ENCODE measurements at regions not wholly inside any gene's neighbourhood (a gene's known extent, or its start where the extent isn't known, plus 50 kb on each side); places are given as distances from the start of the nearest gene placed in this dataset.

DNA sequence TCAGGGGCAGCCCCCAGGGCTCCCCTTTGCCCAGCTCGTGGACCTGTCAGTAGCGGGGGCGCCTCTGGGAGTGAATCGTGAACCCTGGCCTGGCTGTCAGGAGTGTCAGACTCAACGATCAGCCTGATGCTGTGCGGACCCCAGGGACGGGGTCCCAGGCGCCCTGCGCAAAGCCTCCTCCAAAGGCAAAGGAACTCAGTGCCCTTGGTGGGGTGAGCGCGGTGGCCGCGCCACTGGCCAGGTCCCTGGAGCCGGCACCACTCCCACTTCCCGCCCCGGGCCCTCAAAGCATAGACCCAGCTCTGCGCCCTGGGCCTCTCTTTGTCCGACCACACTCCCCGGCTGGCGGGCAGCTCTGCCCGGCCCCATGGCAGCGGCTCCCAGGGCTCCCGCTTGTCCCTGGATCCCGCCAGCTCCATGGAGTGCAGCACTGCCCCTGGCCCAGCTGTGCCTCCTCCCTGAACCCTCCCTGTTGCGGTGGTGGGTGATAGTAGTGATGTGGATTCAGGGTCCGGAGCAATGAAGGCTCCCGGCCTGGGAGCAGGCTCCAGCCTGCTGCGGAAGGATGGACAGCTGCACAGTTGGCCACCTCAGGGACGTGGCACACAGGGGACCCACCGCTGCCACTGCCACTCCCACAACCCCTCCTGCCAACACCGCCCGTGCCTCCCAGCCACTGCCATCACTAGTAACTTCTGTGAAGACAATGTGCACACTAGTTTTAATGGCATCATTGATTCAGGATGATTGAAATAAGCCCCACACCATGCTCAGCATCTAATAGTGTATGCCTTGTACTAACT lies 263.8 kb downstream of the ZBBX start:
- Histone ChIP-seq H3K4me1 (replicated peaks in 1 of 2; ENCODE audit: control insufficient read depth in 2 of 2, insufficient read depth in 2 of 2, low read length in 2 of 2) (no peaks in the 10 kb centered on the region), H2AFZ (ENCODE audit: low read depth, low read length) (no peak overlapping the region), H3K9me1 (ENCODE audit: control insufficient read depth, insufficient read depth, low read length) (no peaks in the 10 kb centered on the region), H3K79me2 (ENCODE audit: control insufficient read depth, insufficient read depth, low read length) (no peaks in the 10 kb centered on the region), H3K27me3 (ENCODE audit: control insufficient read depth in 2 of 2, insufficient read depth in 2 of 2, low read length in 2 of 2) (no peaks in the 10 kb centered on the region), H3K4me2 (ENCODE audit: insufficient read depth, low read length) (no peak overlapping the region), H4K20me1 (replicated peaks; ENCODE audit: control insufficient read depth, insufficient read depth, low read length) (no peaks in the 10 kb centered on the region), H3K9me3 (replicated peaks; ENCODE audit: control insufficient read depth, insufficient read depth, low read depth, low read length) (no peaks in the 10 kb centered on the region), H3K36me3 (ENCODE audit: control insufficient read depth, insufficient read depth, low read length) (no peaks in the 10 kb centered on the region), H3K4me3 (no peak overlapping the region), H3K27ac (ENCODE audit: extremely low read depth, low read depth, low read length) (no peak overlapping the region), H3K9ac (ENCODE audit: insufficient read depth in 1 of 2, low read depth in 2 of 2, low read length in 2 of 2) (no peak overlapping the region)
- 3% methylated on average over 20 of the region's 32 CpGs for WGBS (ENCODE audit: insufficient coverage, low coverage, missing lambda C conversion rate)
- POLR2A ChIA-PET = no interaction called here
- BruUV-seq (replicated peaks) = no TSS peak
- no peak for ATAC-seq
- no peak for FAIRE-seq
- DNase-seq (ENCODE audit: extremely low read depth in 1 of 4, low spot score in 3 of 4) = no peak
- in situ Hi-C loops (cut with MboI) = no loop called here
- TF ChIP-seq COPS2 (conservative IDR thresholded peaks at IDR 0.05) = no peak
- TF ChIP-seq, protein P1, sequence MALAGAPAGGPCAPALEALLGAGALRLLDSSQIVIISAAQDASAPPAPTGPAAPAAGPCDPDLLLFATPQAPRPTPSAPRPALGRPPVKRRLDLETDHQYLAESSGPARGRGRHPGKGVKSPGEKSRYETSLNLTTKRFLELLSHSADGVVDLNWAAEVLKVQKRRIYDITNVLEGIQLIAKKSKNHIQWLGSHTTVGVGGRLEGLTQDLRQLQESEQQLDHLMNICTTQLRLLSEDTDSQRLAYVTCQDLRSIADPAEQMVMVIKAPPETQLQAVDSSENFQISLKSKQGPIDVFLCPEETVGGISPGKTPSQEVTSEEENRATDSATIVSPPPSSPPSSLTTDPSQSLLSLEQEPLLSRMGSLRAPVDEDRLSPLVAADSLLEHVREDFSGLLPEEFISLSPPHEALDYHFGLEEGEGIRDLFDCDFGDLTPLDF (CRISPR knock-in tag; IDR thresholded peaks at IDR 0.05) = no peak
- no peak for TF ChIP-seq ZNF764 (CRISPR knock-in tag; IDR thresholded peaks at IDR 0.05; ENCODE audit: low read depth)
- no peak for TF ChIP-seq ZKSCAN8 (CRISPR knock-in tag; IDR thresholded peaks at IDR 0.05)
- CTCF ChIA-PET (ENCODE audit: low intra/inter-chr PET ratio) = no interaction called here
- intact Hi-C loops (cut with micrococcal nuclease) = no loop called here

Data from K562 (cell line).